ENCODE measurements at regions not wholly inside any gene's neighbourhood (a gene's known extent, or its start where the extent isn't known, plus 50 kb on each side); places are given as distances from the start of the nearest gene placed in this dataset.

- TF ChIP-seq EZH2phosphoT487 (IDR thresholded peaks at IDR 0.05; ENCODE audit: insufficient read depth, low read depth) = no peak
- TF ChIP-seq EZH2 (IDR thresholded peaks at IDR 0.05; ENCODE audit: insufficient read depth, poor library complexity, severe bottlenecking) = no peak
Measured at GRCh38 chr1:98286656-98287055, 365.8 kb upstream of the DPYD start.
